ENCODE measurements at regions not wholly inside any gene's neighbourhood (a gene's known extent, or its start where the extent isn't known, plus 50 kb on each side); places are given as distances from the start of the nearest gene placed in this dataset.

DNA sequence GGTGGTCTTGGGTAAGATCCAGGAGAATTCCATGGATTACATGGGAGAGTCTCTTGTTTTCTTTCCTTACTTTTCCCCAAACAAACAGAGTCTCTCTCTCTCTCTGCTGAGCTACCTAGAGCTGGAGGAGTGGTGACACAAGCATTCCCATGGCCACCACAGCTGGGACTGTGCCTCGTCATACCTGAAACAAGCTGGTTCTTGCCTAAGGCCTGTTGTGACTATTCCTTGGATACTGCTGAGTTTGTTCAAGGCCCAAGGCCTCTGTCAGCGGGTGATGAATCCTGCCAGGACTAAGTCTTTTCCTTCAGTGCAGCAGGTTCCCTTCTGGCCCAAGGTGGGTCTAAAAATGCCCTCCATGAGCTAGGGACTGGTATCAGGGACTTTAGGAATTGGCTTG lies 378.1 kb upstream of the ZNF385D start:
- H3K9ac ChIP-seq (ENCODE audit: low read length): no peak overlapping the region
- H2AK5ac ChIP-seq (ENCODE audit: low read length): no peak overlapping the region
- H3K18ac ChIP-seq (ENCODE audit: low read length): no peak overlapping the region
- no peaks in the 10 kb centered on the region for H3K4me1 ChIP-seq (ENCODE audit: control insufficient read depth in 1 of 2, insufficient read depth in 2 of 2, low read length in 2 of 2)
- no peak overlapping the region for H3K4me2 ChIP-seq (ENCODE audit: low read length)
- H4K12ac ChIP-seq (ENCODE audit: low read depth, low read length): no peak overlapping the region
- H2BK120ac ChIP-seq (ENCODE audit: insufficient read depth, low read length, poor library complexity): no peak overlapping the region
- no peak overlapping the region for H4K91ac ChIP-seq (ENCODE audit: low read depth, low read length)
- no peak overlapping the region for H4K8ac ChIP-seq (ENCODE audit: low read depth, low read length)
- H3K4ac ChIP-seq (ENCODE audit: low read depth, low read length): no peak overlapping the region
- H3K79me2 ChIP-seq (ENCODE audit: control insufficient read depth, insufficient read depth, low read length, poor library complexity): no peaks in the 10 kb centered on the region
- H3K23ac ChIP-seq (ENCODE audit: low read length): no peak overlapping the region
- H3K27ac ChIP-seq (ENCODE audit: low read depth, low read length): no peak overlapping the region
- WGBS (ENCODE audit: extremely low coverage, insufficient coverage, insufficient read length): no CpG with 5 or more reads among the region's 2 CpGs
- H3K9me3 ChIP-seq (ENCODE audit: insufficient read depth, low read depth, low read length): no peaks in the 10 kb centered on the region
- no peak overlapping the region for H2BK5ac ChIP-seq (ENCODE audit: low read depth, low read length, poor library complexity)
- no peaks in the 10 kb centered on the region for H3K36me3 ChIP-seq (ENCODE audit: control insufficient read depth in 1 of 2, insufficient read depth in 2 of 2, low read length in 2 of 2)
- no peak overlapping the region for H3K4me3 ChIP-seq (ENCODE audit: low read depth, low read length)
- H3K79me1 ChIP-seq (ENCODE audit: low read length): no peaks in the 10 kb centered on the region
- H2BK12ac ChIP-seq (ENCODE audit: low read length): no peak overlapping the region
- DNase-seq: peak; percentile 53 to 71
- H3K14ac ChIP-seq (ENCODE audit: low read length): no peak overlapping the region
- no peaks in the 10 kb centered on the region for H3K27me3 ChIP-seq (ENCODE audit: insufficient read depth, low read length)
- no peak overlapping the region for H2AFZ ChIP-seq (ENCODE audit: insufficient read depth, low read length, poor library complexity)

DNA sequence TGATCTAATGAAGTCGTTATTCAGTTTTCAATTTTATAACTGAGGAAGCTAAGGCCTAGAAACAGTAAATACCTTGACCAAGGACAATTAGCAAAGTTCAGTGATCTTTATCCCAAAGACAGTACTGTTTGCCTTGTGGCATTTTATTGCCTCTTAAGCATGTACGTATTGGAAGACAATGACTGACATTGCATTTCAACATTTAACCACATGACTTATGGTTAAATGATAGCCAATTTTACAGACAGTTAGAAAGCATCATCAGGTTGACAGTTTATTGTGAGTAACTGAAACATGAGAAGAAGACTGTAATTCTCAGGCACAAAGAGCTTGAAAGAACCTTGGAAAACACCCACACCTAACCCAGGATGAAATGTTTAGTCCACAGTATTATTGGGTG lies 390.8 kb upstream of the ZNF385D start:
- no peak overlapping the region for H4K8ac ChIP-seq (ENCODE audit: low read depth, low read length)
- H3K79me2 ChIP-seq (ENCODE audit: control insufficient read depth, insufficient read depth, low read length, poor library complexity): no peaks in the 10 kb centered on the region
- no peak overlapping the region for H3K9ac ChIP-seq (ENCODE audit: low read length)
- H2AFZ ChIP-seq (ENCODE audit: insufficient read depth, low read length, poor library complexity): no peak overlapping the region
- no peak overlapping the region for H2BK5ac ChIP-seq (ENCODE audit: low read depth, low read length, poor library complexity)
- no peak overlapping the region for H3K18ac ChIP-seq (ENCODE audit: low read length)
- no peaks in the 10 kb centered on the region for H3K27me3 ChIP-seq (ENCODE audit: insufficient read depth, low read length)
- H3K23ac ChIP-seq (ENCODE audit: low read length): no peak overlapping the region
- no peaks in the 10 kb centered on the region for H3K79me1 ChIP-seq (ENCODE audit: low read length)
- DNase-seq: no peak
- no CpG with 5 or more reads among the region's 2 CpGs for WGBS (ENCODE audit: extremely low coverage, insufficient coverage, insufficient read length)
- no peak overlapping the region for H2BK12ac ChIP-seq (ENCODE audit: low read length)
- no peak overlapping the region for H3K4me3 ChIP-seq (ENCODE audit: low read depth, low read length)
- H3K14ac ChIP-seq (ENCODE audit: low read length): no peak overlapping the region
- H4K91ac ChIP-seq (ENCODE audit: low read depth, low read length): no peak overlapping the region
- H2BK120ac ChIP-seq (ENCODE audit: insufficient read depth, low read length, poor library complexity): no peak overlapping the region
- H2AK5ac ChIP-seq (ENCODE audit: low read length): no peak overlapping the region
- H3K4me1 ChIP-seq (ENCODE audit: control insufficient read depth in 1 of 2, insufficient read depth in 2 of 2, low read length in 2 of 2): no peaks in the 10 kb centered on the region
- no peak overlapping the region for H3K27ac ChIP-seq (ENCODE audit: low read depth, low read length)
- no peaks in the 10 kb centered on the region for H3K36me3 ChIP-seq (ENCODE audit: control insufficient read depth in 1 of 2, insufficient read depth in 2 of 2, low read length in 2 of 2)
- no peak overlapping the region for H3K4ac ChIP-seq (ENCODE audit: low read depth, low read length)
- H4K12ac ChIP-seq (ENCODE audit: low read depth, low read length): no peak overlapping the region
- H3K4me2 ChIP-seq (ENCODE audit: low read length): no peak overlapping the region
- H3K9me3 ChIP-seq (ENCODE audit: insufficient read depth, low read depth, low read length): no peaks in the 10 kb centered on the region

DNA sequence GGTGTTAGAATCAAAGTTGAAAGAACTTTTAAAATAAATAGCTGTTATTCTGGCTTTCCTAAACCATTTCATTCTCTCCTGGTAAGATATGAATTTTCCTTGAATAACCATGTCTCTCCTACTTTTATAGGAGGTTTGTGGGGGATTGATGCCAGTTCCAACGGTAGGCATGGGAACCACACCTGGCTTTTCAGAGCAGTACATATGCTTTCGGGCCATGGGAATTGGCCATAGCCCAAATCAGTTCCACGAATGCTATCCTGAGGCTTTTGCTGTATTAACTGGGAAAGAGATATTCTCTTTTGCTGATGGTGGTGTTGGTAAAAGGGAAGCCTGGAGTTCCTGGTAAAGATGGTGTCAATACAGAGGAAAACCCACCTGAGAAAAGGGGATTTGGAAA lies 396.2 kb upstream of the ZNF385D start:
- no peaks in the 10 kb centered on the region for H3K27me3 ChIP-seq (ENCODE audit: insufficient read depth, low read length)

DNA sequence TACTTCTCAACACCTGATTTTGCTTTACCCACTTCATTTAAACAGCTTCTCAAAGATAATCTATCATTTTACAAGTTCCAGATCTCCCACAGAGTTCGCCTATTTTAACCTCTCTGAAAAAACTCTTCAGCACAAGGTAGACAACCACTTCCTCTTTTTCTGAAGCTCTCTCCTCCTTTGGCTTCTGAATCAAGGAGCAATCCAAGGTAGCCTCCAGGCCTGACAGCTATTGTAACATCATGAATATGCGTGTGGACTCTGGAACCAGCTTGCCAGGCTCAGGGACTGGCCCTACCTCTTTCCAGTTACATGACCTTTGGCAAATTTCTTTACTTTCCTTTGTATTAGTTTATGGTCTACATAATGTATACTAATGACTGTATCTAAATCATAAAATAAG lies 405.9 kb upstream of the ZNF385D start:
- no peak overlapping the region for H4K8ac ChIP-seq (ENCODE audit: low read depth, low read length)
- no peak overlapping the region for H4K91ac ChIP-seq (ENCODE audit: low read depth, low read length)
- H3K9ac ChIP-seq (ENCODE audit: low read length): no peak overlapping the region
- no CpG with 5 or more reads among the region's 2 CpGs for WGBS (ENCODE audit: extremely low coverage, insufficient coverage, insufficient read length)
- H2BK120ac ChIP-seq (ENCODE audit: insufficient read depth, low read length, poor library complexity): no peak overlapping the region
- peak overlapping the region; percentile 37 for H3K27ac ChIP-seq (ENCODE audit: low read depth, low read length)
- H2BK5ac ChIP-seq (ENCODE audit: low read depth, low read length, poor library complexity): no peak overlapping the region
- no peak for DNase-seq
- H2AFZ ChIP-seq (ENCODE audit: insufficient read depth, low read length, poor library complexity): no peak overlapping the region
- H3K27me3 ChIP-seq (ENCODE audit: insufficient read depth, low read length): no peaks in the 10 kb centered on the region
- H2AK5ac ChIP-seq (ENCODE audit: low read length): no peak overlapping the region
- peaks cover 0 to 6% of the 10 kb centered on the region in 2 experiments for H3K4me1 ChIP-seq (ENCODE audit: control insufficient read depth in 1 of 2, insufficient read depth in 2 of 2, low read length in 2 of 2)
- H3K9me3 ChIP-seq (ENCODE audit: insufficient read depth, low read depth, low read length): no peaks in the 10 kb centered on the region
- H2BK12ac ChIP-seq (ENCODE audit: low read length): no peak overlapping the region
- H3K79me1 ChIP-seq (ENCODE audit: low read length): peaks cover 4% of the 10 kb centered on the region
- H3K4me2 ChIP-seq (ENCODE audit: low read length): no peak overlapping the region
- no peaks in the 10 kb centered on the region for H3K36me3 ChIP-seq (ENCODE audit: control insufficient read depth in 1 of 2, insufficient read depth in 2 of 2, low read length in 2 of 2)
- no peak overlapping the region for H3K4me3 ChIP-seq (ENCODE audit: low read depth, low read length)
- no peak overlapping the region for H3K14ac ChIP-seq (ENCODE audit: low read length)
- H3K23ac ChIP-seq (ENCODE audit: low read length): no peak overlapping the region
- no peak overlapping the region for H4K12ac ChIP-seq (ENCODE audit: low read depth, low read length)
- no peak overlapping the region for H3K4ac ChIP-seq (ENCODE audit: low read depth, low read length)
- H3K18ac ChIP-seq (ENCODE audit: low read length): no peak overlapping the region
- no peaks in the 10 kb centered on the region for H3K79me2 ChIP-seq (ENCODE audit: control insufficient read depth, insufficient read depth, low read length, poor library complexity)

More for the DNA sequence above, 396.2 kb upstream of the ZNF385D start:
- Histone ChIP-seq H3K36me3 (ENCODE audit: control insufficient read depth in 1 of 2, insufficient read depth in 2 of 2, low read length in 2 of 2) (no peaks in the 10 kb centered on the region), H2AFZ (ENCODE audit: insufficient read depth, low read length, poor library complexity) (no peak overlapping the region), H3K9ac (ENCODE audit: low read length) (no peak overlapping the region), H2BK120ac (ENCODE audit: insufficient read depth, low read length, poor library complexity) (no peak overlapping the region), H4K12ac (ENCODE audit: low read depth, low read length) (no peak overlapping the region), H2BK12ac (ENCODE audit: low read length) (no peak overlapping the region), H3K27ac (ENCODE audit: low read depth, low read length) (no peak overlapping the region), H3K9me3 (ENCODE audit: insufficient read depth, low read depth, low read length) (no peaks in the 10 kb centered on the region), H2AK5ac (ENCODE audit: low read length) (no peak overlapping the region), H3K14ac (ENCODE audit: low read length) (no peak overlapping the region), H3K4me3 (ENCODE audit: low read depth, low read length) (no peak overlapping the region), H2BK5ac (ENCODE audit: low read depth, low read length, poor library complexity) (no peak overlapping the region), H4K91ac (ENCODE audit: low read depth, low read length) (no peak overlapping the region), H3K23ac (ENCODE audit: low read length) (peak overlapping the region; percentile 52), H3K79me2 (ENCODE audit: control insufficient read depth, insufficient read depth, low read length, poor library complexity) (no peaks in the 10 kb centered on the region), H4K8ac (ENCODE audit: low read depth, low read length) (no peak overlapping the region), H3K4ac (ENCODE audit: low read depth, low read length) (no peak overlapping the region), H3K79me1 (ENCODE audit: low read length) (no peaks in the 10 kb centered on the region), H3K4me1 (ENCODE audit: control insufficient read depth in 1 of 2, insufficient read depth in 2 of 2, low read length in 2 of 2) (no peaks in the 10 kb centered on the region), H3K18ac (ENCODE audit: low read length) (no peak overlapping the region), H3K4me2 (ENCODE audit: low read length) (no peak overlapping the region)
- WGBS (ENCODE audit: extremely low coverage, insufficient coverage, insufficient read length): no CpG with 5 or more reads among the region's 3 CpGs
- no peak for DNase-seq
